Nucleus accumbens (tissue), 56 donors: ENCODE measurements at regions not wholly inside any gene's neighbourhood (a gene's known extent, or its start where the extent isn't known, plus 50 kb on each side); places are given as distances from the start of the nearest gene placed in this dataset.

Experiments used
- DNase-seq, 56 donors: peaks; one replicate each; lab custom pipeline; 2025; lab: John Stamatoyannopoulos, UW

- DNase-seq, result no peak
These were observed 979.6 kb downstream of the TFAP2A start for GRCh38 chr6:9435281-9435680.

GRCh38 chr6:9431945-9432344, 982.9 kb downstream of the TFAP2A start:
- no peak for DNase-seq

- no peak for DNase-seq
These were observed 986.3 kb downstream of the TFAP2A start for GRCh38 chr6:9428421-9429172.

- DNase-seq, result no peak
These were observed 986.8 kb upstream of the SLC35B3 start for GRCh38 chr6:9422138-9422537.

- no peak for DNase-seq
These were observed 985.1 kb upstream of the SLC35B3 start for GRCh38 chr6:9420316-9421015.

- DNase-seq, result no peak
These were observed 982.1 kb upstream of the SLC35B3 start for GRCh38 chr6:9417400-9417799.

GRCh38 chr6:9412951-9413559, 977.7 kb upstream of the SLC35B3 start:
- peak in 1 of 56 donors; percentile 2 for DNase-seq

- DNase-seq, result no peak
These were observed 973.8 kb upstream of the SLC35B3 start for GRCh38 chr6:9409126-9409525.

- no peak for DNase-seq
These were observed 973.2 kb upstream of the SLC35B3 start for GRCh38 chr6:9408402-9409117.

- DNase-seq, result no peak
These were observed 970.5 kb upstream of the SLC35B3 start for GRCh38 chr6:9405825-9406224.

GRCh38 chr6:9405369-9405768, 970.0 kb upstream of the SLC35B3 start:
- DNase-seq, result no peak

- DNase-seq, result no peak
These were observed 969.2 kb upstream of the SLC35B3 start for GRCh38 chr6:9404351-9405146.

GRCh38 chr6:9403736-9404135, 968.4 kb upstream of the SLC35B3 start:
- no peak for DNase-seq

GRCh38 chr6:9401960-9402359, 966.6 kb upstream of the SLC35B3 start:
- no peak for DNase-seq

GRCh38 chr6:9399916-9400315, 964.6 kb upstream of the SLC35B3 start:
- no peak for DNase-seq

- DNase-seq, result peak in 23 of 56 donors; percentile 4 to 43 (median 14)
These were observed 963.5 kb upstream of the SLC35B3 start for GRCh38 chr6:9398767-9399373.

GRCh38 chr6:9398071-9398766, 962.9 kb upstream of the SLC35B3 start:
- peak in 1 of 56 donors; percentile 1 for DNase-seq

GRCh38 chr6:9388596-9388995, 953.3 kb upstream of the SLC35B3 start:
- no peak for DNase-seq

GRCh38 chr6:9380568-9380967, 945.2 kb upstream of the SLC35B3 start:
- DNase-seq, result no peak
